DOHH2 (cell line): ENCODE measurements at regions not wholly inside any gene's neighbourhood (a gene's known extent, or its start where the extent isn't known, plus 50 kb on each side); places are given as distances from the start of the nearest gene placed in this dataset.

ENCODE experiments used
- H3F3A ChIP-seq: fragments of 200-600 bp; sonication (generic), shearing (Covaris generic); 2 replicates; pipeline ENCODE4 v1.6.0; 2016; ENCODE audit warnings: antibody characterized with exemption, mild to moderate bottlenecking; ENCODE audit not compliant: control insufficient read depth, insufficient read depth
- H3K27ac ChIP-seq: fragments of 200-600 bp; sonication (generic); 2 replicates; pipeline ENCODE4 v1.5.1; 2014; ENCODE audit warnings: low read depth, mild to moderate bottlenecking, low read length, moderate library complexity
- H3K27me3 ChIP-seq: fragments of 200-600 bp; sonication (generic); 2 replicates; pipeline ENCODE4 v1.6.1; 2014; ENCODE audit warnings: mild to moderate bottlenecking, low read length, mixed read lengths; ENCODE audit not compliant: control insufficient read depth
- H3K36me3 ChIP-seq: fragments of 200-600 bp; sonication (generic); 2 replicates; pipeline ENCODE4 v1.6.1; 2014; ENCODE audit warnings: mild to moderate bottlenecking, low read length, moderate library complexity, mixed read lengths; ENCODE audit not compliant: control insufficient read depth
- H3K4me1 ChIP-seq: fragments of 200-600 bp; sonication (generic); 2 replicates; pipeline ENCODE4 v1.6.1; 2014; ENCODE audit warnings: mild to moderate bottlenecking, low read length, mixed read lengths; ENCODE audit not compliant: control insufficient read depth
- H3K4me2 ChIP-seq: fragments of 200-600 bp; sonication (generic); 2 replicates; pipeline ENCODE4 v1.6.0; 2014; ENCODE audit warnings: mild to moderate bottlenecking, low read length, moderate library complexity
- H3K4me3 ChIP-seq: fragments of 200-600 bp; sonication (generic); 2 replicates; pipeline ENCODE4 v1.5.1; 2014; ENCODE audit warnings: mild to moderate bottlenecking, low read length, mixed read lengths
- H3K79me2 ChIP-seq: fragments of 200-600 bp; sonication (generic); 2 replicates; pipeline ENCODE4 v1.6.1; 2014; ENCODE audit warnings: mild to moderate bottlenecking, low read length, mixed read lengths; ENCODE audit not compliant: control insufficient read depth
- H3K9me2 ChIP-seq: fragments of 200-600 bp; sonication (generic); replicated peaks from 2 replicates; pipeline ENCODE4 v1.6.1; 2014; ENCODE audit warnings: mild to moderate bottlenecking, low read length, mixed read lengths; ENCODE audit not compliant: control insufficient read depth
- H3K9me3 ChIP-seq: fragments of 200-600 bp; sonication (generic); 2 replicates; pipeline ENCODE4 v1.6.1; 2014; ENCODE audit warnings: antibody characterized with exemption, low read length, mixed read lengths; ENCODE audit not compliant: control insufficient read depth, insufficient read depth
- H4K20me1 ChIP-seq: fragments of 200-600 bp; sonication (generic); 2 replicates; pipeline ENCODE4 v1.6.0; 2014; ENCODE audit warnings: low read depth, mild to moderate bottlenecking, antibody characterized with exemption, low read length, moderate library complexity; ENCODE audit not compliant: control insufficient read depth, insufficient read depth
- CTCF ChIP-seq: fragments of 200-600 bp; sonication (generic); IDR thresholded peaks from one replicate; pipeline ENCODE4 v1.5.1; 2014; ENCODE audit warnings: antibody characterized with exemption, mild to moderate bottlenecking, low read depth, low read length; ENCODE audit not compliant: poor library complexity, severe bottlenecking
- EZH2phosphoT487 ChIP-seq: fragments of 200-600 bp; sonication (generic); IDR thresholded peaks from 2 replicates; pipeline ENCODE4 v1.6.1; 2017; ENCODE audit warnings: borderline replicate concordance, mild to moderate bottlenecking, antibody characterized with exemption, low read length, moderate library complexity, mixed read lengths

DNA sequence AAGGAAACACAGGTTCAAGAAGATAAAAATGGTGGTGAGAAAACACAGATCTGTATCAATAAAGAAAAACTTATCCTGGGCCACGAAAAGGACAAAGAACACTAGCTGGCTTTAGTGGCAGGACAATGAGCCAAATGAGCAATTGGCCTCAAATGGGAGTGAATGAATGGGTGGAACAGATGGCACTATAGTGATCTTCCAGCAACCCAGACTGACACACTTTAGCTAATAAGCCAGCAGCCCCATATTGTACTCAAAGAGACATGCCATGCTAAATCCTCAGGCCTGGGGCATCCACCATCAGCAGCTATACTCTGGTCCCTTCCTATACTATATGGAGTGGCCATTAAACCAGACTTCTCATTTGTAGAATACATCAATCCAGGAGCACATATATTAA is 60.0 kb upstream of the GADL1 start:
- H3K9me2 ChIP-seq, result no peaks in the 10 kb centered on the region
- no peaks in the 10 kb centered on the region for H4K20me1 ChIP-seq
- TF ChIP-seq CTCF, result no peak
- no peak for TF ChIP-seq EZH2phosphoT487
- H3K4me1 ChIP-seq, result no peaks in the 10 kb centered on the region
- H3K4me3 ChIP-seq, result no peak overlapping the region
- H3K79me2 ChIP-seq, result no peaks in the 10 kb centered on the region
- H3K27ac ChIP-seq, result no peak overlapping the region
- no peaks in the 10 kb centered on the region for H3F3A ChIP-seq
- H3K27me3 ChIP-seq, result no peaks in the 10 kb centered on the region
- H3K36me3 ChIP-seq, result no peaks in the 10 kb centered on the region
- H3K9me3 ChIP-seq, result no peaks in the 10 kb centered on the region
- H3K4me2 ChIP-seq, result no peak overlapping the region

GRCh38 chr3:30962084-30962483 is 67.6 kb upstream of the GADL1 start:
- no peaks in the 10 kb centered on the region; the same call in 1 of the 2 replicates for H3K27me3 ChIP-seq
- no peak overlapping the region for H3K4me3 ChIP-seq
- H3K36me3 ChIP-seq, result no peaks in the 10 kb centered on the region
- no peaks in the 10 kb centered on the region for H3K9me2 ChIP-seq
- TF ChIP-seq EZH2phosphoT487 (no peak), CTCF (no peak)
- no peaks in the 10 kb centered on the region for H3K4me1 ChIP-seq
- no peaks in the 10 kb centered on the region for H3F3A ChIP-seq
- no peak overlapping the region for H3K4me2 ChIP-seq
- H4K20me1 ChIP-seq, result no peaks in the 10 kb centered on the region
- no peaks in the 10 kb centered on the region for H3K9me3 ChIP-seq
- no peak overlapping the region for H3K27ac ChIP-seq
- no peaks in the 10 kb centered on the region for H3K79me2 ChIP-seq

GRCh38 chr3:30962493-30962892 is 68.0 kb upstream of the GADL1 start:
- H4K20me1 ChIP-seq, result no peaks in the 10 kb centered on the region
- H3K4me1 ChIP-seq, result no peaks in the 10 kb centered on the region
- H3K9me2 ChIP-seq, result no peaks in the 10 kb centered on the region
- H3K79me2 ChIP-seq, result no peaks in the 10 kb centered on the region
- no peaks in the 10 kb centered on the region; the same call in 1 of the 2 replicates for H3K27me3 ChIP-seq
- H3K27ac ChIP-seq, result no peak overlapping the region
- no peaks in the 10 kb centered on the region for H3F3A ChIP-seq
- no peak overlapping the region for H3K4me3 ChIP-seq
- no peaks in the 10 kb centered on the region for H3K9me3 ChIP-seq
- no peaks in the 10 kb centered on the region for H3K36me3 ChIP-seq
- no peak overlapping the region for H3K4me2 ChIP-seq
- no peak for TF ChIP-seq CTCF
- TF ChIP-seq EZH2phosphoT487, result no peak
